ENCODE measurements at regions not wholly inside any gene's neighbourhood (a gene's known extent, or its start where the extent isn't known, plus 50 kb on each side); places are given as distances from the start of the nearest gene placed in this dataset.

GRCh38 chr5:105409695-105410094 lies 1847.1 kb upstream of the NUDT12 start:
- no peaks in the 10 kb centered on the region for H3K4me1 ChIP-seq
- H3K9me3 ChIP-seq = no peaks in the 10 kb centered on the region
- H3K27ac ChIP-seq = no peak overlapping the region
- H3K4me3 ChIP-seq = no peak overlapping the region
- no peaks in the 10 kb centered on the region for H3K36me3 ChIP-seq
- H3K27me3 ChIP-seq = no peaks in the 10 kb centered on the region
- TF ChIP-seq CTCF (IDR thresholded peaks at IDR 0.05) = no peak
- intact Hi-C loops (cut with DNase I) = no loop called here
- no peak for DNase-seq (ENCODE audit: low spot score in 2 of 2)

GRCh38 chr5:105407200-105407599 lies 1844.6 kb upstream of the NUDT12 start:
- TF ChIP-seq CTCF (IDR thresholded peaks at IDR 0.05) = no peak
- intact Hi-C loops (cut with DNase I) = no loop called here

GRCh38 chr5:105397749-105398148 lies 1835.2 kb upstream of the NUDT12 start:
- Histone ChIP-seq H3K9me3 (no peaks in the 10 kb centered on the region), H3K27me3 (no peaks in the 10 kb centered on the region), H3K4me3 (no peak overlapping the region), H3K36me3 (no peaks in the 10 kb centered on the region), H3K27ac (no peak overlapping the region), H3K4me1 (no peaks in the 10 kb centered on the region)
- DNase-seq (ENCODE audit: low spot score in 2 of 2) = no peak
- TF ChIP-seq CTCF (IDR thresholded peaks at IDR 0.05) = no peak
- intact Hi-C loops (cut with DNase I) = no loop called here

More at GRCh38 chr5:105407200-105407599, 1844.6 kb upstream of the NUDT12 start:
- H3K4me1 ChIP-seq = no peaks in the 10 kb centered on the region
- H3K27ac ChIP-seq = no peak overlapping the region
- H3K27me3 ChIP-seq = no peaks in the 10 kb centered on the region
- no peak for DNase-seq (ENCODE audit: low spot score in 2 of 2)
- H3K4me3 ChIP-seq = no peak overlapping the region
- no peaks in the 10 kb centered on the region for H3K9me3 ChIP-seq
- no peaks in the 10 kb centered on the region for H3K36me3 ChIP-seq

- Histone ChIP-seq H3K9me3 (no peaks in the 10 kb centered on the region), H3K4me1 (no peaks in the 10 kb centered on the region), H3K27me3 (no peaks in the 10 kb centered on the region), H3K36me3 (no peaks in the 10 kb centered on the region), H3K27ac (no peak overlapping the region), H3K4me3 (no peak overlapping the region)
- DNase-seq (ENCODE audit: low spot score in 2 of 2) = no peak
- TF ChIP-seq CTCF (IDR thresholded peaks at IDR 0.05) = no peak
- intact Hi-C loops (cut with DNase I) = no loop called here
These were observed 1830.1 kb upstream of the NUDT12 start for GRCh38 chr5:105392710-105393149.

GRCh38 chr5:105392122-105392709 lies 1829.6 kb upstream of the NUDT12 start:
- intact Hi-C loops (cut with DNase I) = no loop called here
- DNase-seq (ENCODE audit: low spot score in 2 of 2) = no peak

More at GRCh38 chr5:105392122-105392709, 1829.6 kb upstream of the NUDT12 start:
- Histone ChIP-seq H3K36me3 (no peaks in the 10 kb centered on the region), H3K27ac (no peak overlapping the region), H3K4me3 (no peak overlapping the region), H3K4me1 (no peaks in the 10 kb centered on the region), H3K9me3 (no peaks in the 10 kb centered on the region), H3K27me3 (no peaks in the 10 kb centered on the region)
- no peak for TF ChIP-seq CTCF (IDR thresholded peaks at IDR 0.05)

Measured in ascending aorta (tissue), 2 donors.